ENCODE measurements at regions not wholly inside any gene's neighbourhood (a gene's known extent, or its start where the extent isn't known, plus 50 kb on each side); places are given as distances from the start of the nearest gene placed in this dataset.

GRCh38 chr4:19694812-19695211 is 556.9 kb upstream of the SLIT2 start:
- intact Hi-C loops (cut with micrococcal nuclease; ENCODE audit: unreplicated experiment), result loop anchor here (5.0 kb wide), 1 partner anchor 82 kb away; no protein-coding TSS in a partner anchor
- H3K27me3 ChIP-seq (ENCODE audit: insufficient read depth, low read depth), result no peaks in the 10 kb centered on the region
- H3K36me3 ChIP-seq (ENCODE audit: low read depth), result no peaks in the 10 kb centered on the region
- no peak overlapping the region for H3K4me3 ChIP-seq
- DNase-seq, result no peak
- H4K20me1 ChIP-seq (ENCODE audit: insufficient read depth), result no peaks in the 10 kb centered on the region
- H3K79me2 ChIP-seq (ENCODE audit: low read depth), result no peaks in the 10 kb centered on the region
- H3K4me2 ChIP-seq, result no peak overlapping the region
- H3K27ac ChIP-seq, result no peak overlapping the region
- no peaks in the 10 kb centered on the region for H3K4me1 ChIP-seq (replicated peaks; ENCODE audit: insufficient read depth)
- ChIA-PET POLR2A (ENCODE audit: unreplicated experiment) (no interaction called here), CTCF (interaction anchor here (0.6 kb wide), 1 partner anchor 83 kb away, joined by 16 read pairs; no protein-coding TSS in a partner anchor)
- BruUV-seq (replicated peaks), result no TSS peak
- no peaks in the 10 kb centered on the region for H3K9me3 ChIP-seq (ENCODE audit: insufficient read depth, low read depth)
- H3F3A ChIP-seq (ENCODE audit: insufficient read depth, low read depth), result no peaks in the 10 kb centered on the region
- no peaks in the 10 kb centered on the region for H3K9me2 ChIP-seq (ENCODE audit: insufficient read depth)
- TF ChIP-seq CTCF (conservative IDR thresholded peaks at IDR 0.05), result no peak
- no peak for TF ChIP-seq EZH2 (IDR thresholded peaks at IDR 0.05; ENCODE audit: low read depth)
- no peak overlapping the region for H2AFZ ChIP-seq

DNA sequence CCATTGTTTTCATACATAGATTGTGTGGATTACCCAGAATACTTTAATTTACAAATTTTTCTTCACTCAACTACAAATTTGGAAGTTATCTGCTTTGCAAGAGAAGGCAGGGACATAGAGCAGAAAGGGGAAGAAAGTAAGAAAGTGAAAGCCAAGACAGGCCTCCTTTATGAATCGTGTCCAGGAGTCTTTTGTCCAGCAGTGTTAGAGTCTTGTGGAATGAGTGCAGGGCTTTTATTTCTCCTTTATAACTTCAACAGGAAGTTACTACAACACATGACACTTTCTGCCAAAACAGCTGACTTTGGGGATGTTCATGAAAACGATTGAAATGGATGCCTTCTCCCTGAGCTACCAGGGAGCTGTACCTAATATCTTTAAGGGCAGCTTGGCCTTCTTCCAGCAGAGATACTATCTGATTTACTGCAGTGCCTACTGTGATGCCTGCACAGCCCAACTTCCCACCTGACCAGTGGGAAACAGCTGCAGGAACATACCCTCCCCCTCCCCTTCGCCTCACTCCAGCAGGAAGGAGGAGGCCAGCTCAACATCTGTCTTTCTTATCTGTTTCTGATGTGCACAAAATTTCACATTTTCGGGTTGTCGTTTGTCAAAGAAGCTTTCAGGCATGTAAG is 557.7 kb upstream of the SLIT2 start:
- CTCF ChIA-PET, result no interaction called here
- no peaks in the 10 kb centered on the region for H3K79me2 ChIP-seq (ENCODE audit: low read depth)
- H3K4me3 ChIP-seq, result no peak overlapping the region
- no peaks in the 10 kb centered on the region for H3K36me3 ChIP-seq (ENCODE audit: low read depth)
- H3K4me1 ChIP-seq (replicated peaks; ENCODE audit: insufficient read depth), result no peaks in the 10 kb centered on the region
- no peak for TF ChIP-seq EZH2 (IDR thresholded peaks at IDR 0.05; ENCODE audit: low read depth)
- no peak for TF ChIP-seq CTCF (conservative IDR thresholded peaks at IDR 0.05)
- no peak overlapping the region for H2AFZ ChIP-seq
- H3K9me2 ChIP-seq (ENCODE audit: insufficient read depth), result no peaks in the 10 kb centered on the region
- no peaks in the 10 kb centered on the region for H3K27me3 ChIP-seq (ENCODE audit: insufficient read depth, low read depth)
- H3K9me3 ChIP-seq (ENCODE audit: insufficient read depth, low read depth), result no peaks in the 10 kb centered on the region
- no TSS peak for BruUV-seq (replicated peaks)
- DNase-seq, result no peak
- H3K4me2 ChIP-seq, result no peak overlapping the region
- no peaks in the 10 kb centered on the region for H3F3A ChIP-seq (ENCODE audit: insufficient read depth, low read depth)
- intact Hi-C loops (cut with micrococcal nuclease; ENCODE audit: unreplicated experiment), result loop anchor here (5.0 kb wide), 1 partner anchor 83 kb away; no protein-coding TSS in a partner anchor
- POLR2A ChIA-PET (ENCODE audit: unreplicated experiment), result no interaction called here
- H3K27ac ChIP-seq, result no peak overlapping the region
- no peaks in the 10 kb centered on the region for H4K20me1 ChIP-seq (ENCODE audit: insufficient read depth)

DNA sequence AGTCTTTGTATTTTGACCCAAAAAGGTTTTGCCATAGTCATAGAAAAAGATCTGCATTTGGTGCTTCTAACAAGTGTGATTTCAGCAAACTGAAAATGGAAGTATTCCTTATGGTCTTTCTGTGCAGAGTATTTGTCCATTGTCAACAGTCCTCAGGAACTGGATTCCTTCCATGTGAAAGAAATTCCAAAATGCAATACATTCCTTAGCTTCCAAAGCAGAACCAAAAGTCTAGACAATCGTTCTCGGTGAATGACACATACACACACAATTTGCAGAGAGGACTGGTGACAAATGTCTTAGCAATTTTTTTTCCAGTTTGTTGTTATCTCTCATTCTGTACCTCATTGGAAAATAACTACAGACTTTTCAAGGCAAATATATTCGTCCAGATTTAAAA is 562.2 kb upstream of the SLIT2 start:
- Histone ChIP-seq H3K9me2 (ENCODE audit: insufficient read depth) (no peaks in the 10 kb centered on the region), H3K4me1 (replicated peaks; ENCODE audit: insufficient read depth) (no peaks in the 10 kb centered on the region), H3K36me3 (ENCODE audit: low read depth) (no peaks in the 10 kb centered on the region), H4K20me1 (ENCODE audit: insufficient read depth) (no peaks in the 10 kb centered on the region), H3K4me3 (no peak overlapping the region), H3K27ac (no peak overlapping the region), H3K9me3 (ENCODE audit: insufficient read depth, low read depth) (no peaks in the 10 kb centered on the region), H2AFZ (no peak overlapping the region), H3K79me2 (ENCODE audit: low read depth) (no peaks in the 10 kb centered on the region), H3F3A (ENCODE audit: insufficient read depth, low read depth) (no peaks in the 10 kb centered on the region), H3K4me2 (no peak overlapping the region), H3K27me3 (ENCODE audit: insufficient read depth, low read depth) (no peaks in the 10 kb centered on the region)
- ChIA-PET CTCF (interaction anchor here (0.6 kb wide), 1 partner anchor 582 kb away, joined by 3 read pairs; no protein-coding TSS in a partner anchor), POLR2A (ENCODE audit: unreplicated experiment) (interaction anchor here (0.6 kb wide), 1 partner anchor 587 kb away, joined by 3 read pairs; no protein-coding TSS in a partner anchor)
- no TSS peak for BruUV-seq (replicated peaks)
- no peak for DNase-seq
- intact Hi-C loops (cut with micrococcal nuclease; ENCODE audit: unreplicated experiment), result loop anchor here (1.0 kb wide), 1 partner anchor 50 kb away; no protein-coding TSS in a partner anchor
- TF ChIP-seq EZH2 (IDR thresholded peaks at IDR 0.05; ENCODE audit: low read depth), result no peak
- TF ChIP-seq CTCF (conservative IDR thresholded peaks at IDR 0.05), result no peak

Data from PC-9 (cell line).